ENCODE measurements at regions not wholly inside any gene's neighbourhood (a gene's known extent, or its start where the extent isn't known, plus 50 kb on each side); places are given as distances from the start of the nearest gene placed in this dataset.

GRCh38 chr9:108722396-108722795 is 133.4 kb downstream of the ACTL7B start:
- TF ChIP-seq EP300 (IDR thresholded peaks at IDR 0.05; ENCODE audit: low read depth), result no peak
- no peak for TF ChIP-seq CTCF (IDR thresholded peaks at IDR 0.05)
- TF ChIP-seq POLR2A (IDR thresholded peaks at IDR 0.05), result no peak

All from transverse colon (tissue), 3 donors.